Uterus (tissue), 3 donors: ENCODE measurements at regions not wholly inside any gene's neighbourhood (a gene's known extent, or its start where the extent isn't known, plus 50 kb on each side); places are given as distances from the start of the nearest gene placed in this dataset.

Experiments used
- DNase-seq, 2 donors: peaks; one replicate each; pipeline ENCODE4 v3.0.0-alpha.2; 2019 to 2020
- H3K27ac ChIP-seq, 2 donors: fragments of 200-600 bp; sonication (generic); 1 replicate in 1 of 2; 2 replicates in 1 of 2; pipeline ENCODE4 v1.5.1; 2016 to 2018
- H3K27me3 ChIP-seq, 2 donors: fragments of 200-600 bp; sonication (generic); one replicate each; pipeline ENCODE4 v1.5.1; 2018 to 2019; ENCODE audit warnings: control low read depth in 1 of 2
- H3K36me3 ChIP-seq, 2 donors: fragments of 200-600 bp; sonication (generic); one replicate each; pipeline ENCODE4 v1.5.1; 2019; ENCODE audit warnings: control low read depth in 1 of 2
- H3K4me1 ChIP-seq, 2 donors: fragments of 200-600 bp; sonication (generic); one replicate each; pipeline ENCODE4 v1.5.1; 2018 to 2019; ENCODE audit warnings: control low read depth in 1 of 2
- H3K4me3 ChIP-seq, 2 donors: fragments of 200-600 bp; sonication (generic); 1 replicate in 1 of 2; 2 replicates in 1 of 2; pipeline ENCODE4 v1.5.1; 2018 to 2019; ENCODE audit warnings: mild to moderate bottlenecking in 1 of 2
- H3K9me3 ChIP-seq, 2 donors: fragments of 200-600 bp; sonication (generic); one replicate each; pipeline ENCODE4 v1.5.1; 2019; ENCODE audit warnings: control low read depth in 1 of 2
- CTCF ChIP-seq, 4 experiments: fragments of 200-600 bp in 2 of 4; fragments of 450-650 bp in 2 of 4; sonication (generic) in 2 of 4; IDR thresholded peaks; one replicate each; pipeline ENCODE4 v1.5.1; 2016 to 2019; ENCODE audit warnings: antibody characterized with exemption in 4 of 4, mild to moderate bottlenecking in 2 of 4, moderate library complexity in 1 of 4
- POLR2A ChIP-seq, 2 donors: fragments of 450-650 bp; IDR thresholded peaks; one replicate each; pipeline ENCODE4 v1.6.1; 2016; ENCODE audit warnings: antibody characterized with exemption in 2 of 2, mild to moderate bottlenecking in 1 of 2, moderate library complexity in 1 of 2
- intact Hi-C: fragments of 100-400 bp; cut with DNase I; formaldehyde crosslinking; loops from one replicate; pipeline ENCODE4 v1.15.1; 2023; ENCODE audit warnings: low total_unique reads
- donor health status: DM: yes; HTN: yes; CAD: no.

GRCh38 chr2:117055499-117056375 lies 758.8 kb upstream of the DDX18 start:
- no peak overlapping the region for H3K27ac ChIP-seq
- no peak for TF ChIP-seq POLR2A (IDR thresholded peaks at IDR 0.05)
- no peak for TF ChIP-seq CTCF (IDR thresholded peaks at IDR 0.05)
- intact Hi-C loops, result no loop called here
- H3K27me3 ChIP-seq, result no peaks in the 10 kb centered on the region
- H3K36me3 ChIP-seq, result no peaks in the 10 kb centered on the region
- no peak for DNase-seq
- no peak overlapping the region for H3K4me3 ChIP-seq
- H3K9me3 ChIP-seq, result no peaks in the 10 kb centered on the region
- no peaks in the 10 kb centered on the region for H3K4me1 ChIP-seq

GRCh38 chr2:117056376-117056748 lies 758.1 kb upstream of the DDX18 start:
- intact Hi-C loops, result no loop called here

GRCh38 chr2:117057016-117057415 lies 757.5 kb upstream of the DDX18 start:
- no peaks in the 10 kb centered on the region for H3K36me3 ChIP-seq
- no peaks in the 10 kb centered on the region for H3K9me3 ChIP-seq
- no peak for TF ChIP-seq CTCF (IDR thresholded peaks at IDR 0.05)
- no peak overlapping the region for H3K27ac ChIP-seq
- intact Hi-C loops, result no loop called here
- H3K4me1 ChIP-seq, result no peaks in the 10 kb centered on the region
- H3K4me3 ChIP-seq, result no peak overlapping the region
- H3K27me3 ChIP-seq, result no peaks in the 10 kb centered on the region
- no peak for DNase-seq

More at GRCh38 chr2:117056376-117056748, 758.1 kb upstream of the DDX18 start:
- TF ChIP-seq POLR2A (IDR thresholded peaks at IDR 0.05) (no peak), CTCF (IDR thresholded peaks at IDR 0.05) (no peak)
- H3K36me3 ChIP-seq, result no peaks in the 10 kb centered on the region
- H3K27me3 ChIP-seq, result no peaks in the 10 kb centered on the region
- H3K4me3 ChIP-seq, result no peak overlapping the region
- DNase-seq, result no peak
- H3K9me3 ChIP-seq, result no peaks in the 10 kb centered on the region
- no peaks in the 10 kb centered on the region for H3K4me1 ChIP-seq
- no peak overlapping the region for H3K27ac ChIP-seq

- H3K9me3 ChIP-seq, result no peaks in the 10 kb centered on the region
- H3K4me3 ChIP-seq, result no peak overlapping the region
- intact Hi-C loops, result no loop called here
- no peaks in the 10 kb centered on the region for H3K4me1 ChIP-seq
- H3K27me3 ChIP-seq, result no peaks in the 10 kb centered on the region
- TF ChIP-seq POLR2A (IDR thresholded peaks at IDR 0.05), result no peak
- TF ChIP-seq CTCF (IDR thresholded peaks at IDR 0.05), result no peak
- no peak overlapping the region for H3K27ac ChIP-seq
- H3K36me3 ChIP-seq, result no peaks in the 10 kb centered on the region
- no peak for DNase-seq
Observed at GRCh38 chr2:117058366-117058765, 756.1 kb upstream of the DDX18 start.

GRCh38 chr2:117064021-117064420 lies 750.5 kb upstream of the DDX18 start:
- Histone ChIP-seq H3K27ac (no peak overlapping the region), H3K9me3 (no peaks in the 10 kb centered on the region), H3K27me3 (no peaks in the 10 kb centered on the region), H3K4me3 (no peak overlapping the region), H3K4me1 (no peaks in the 10 kb centered on the region), H3K36me3 (no peaks in the 10 kb centered on the region)
- intact Hi-C loops, result no loop called here
- TF ChIP-seq POLR2A (IDR thresholded peaks at IDR 0.05), result no peak
- no peak for TF ChIP-seq CTCF (IDR thresholded peaks at IDR 0.05)
- no peak for DNase-seq
